ENCODE measurements at regions not wholly inside any gene's neighbourhood (a gene's known extent, or its start where the extent isn't known, plus 50 kb on each side); places are given as distances from the start of the nearest gene placed in this dataset.

GRCh38 chr1:194705123-194705854, 1518.9 kb upstream of the B3GALT2 start:
- TF ChIP-seq CTCF (IDR thresholded peaks at IDR 0.05; ENCODE audit: low read depth, low read length, poor library complexity, severe bottlenecking) (no peak), EZH2phosphoT487 (IDR thresholded peaks at IDR 0.05; ENCODE audit: borderline replicate concordance, low read length) (no peak)
